Activated CD4-positive, alpha-beta T cell treated with anti-CD3 and anti-CD28 coated beads, Interleukin-2, amount 50 U/mL, for 48 hours (primary cell): ENCODE measurements at regions not wholly inside any gene's neighbourhood (a gene's known extent, or its start where the extent isn't known, plus 50 kb on each side); places are given as distances from the start of the nearest gene placed in this dataset.

ENCODE experiments used
- DNase-seq, 2 experiments: peaks; one replicate each; pipeline ENCODE4 v3.0.0-alpha.2; 2020

GRCh38 chr10:53749439-53749838 lies 976.9 kb upstream of the MBL2 start:
- DNase-seq, result no peak

- DNase-seq, result no peak
Observed at GRCh38 chr10:53748319-53748718, 975.7 kb upstream of the MBL2 start.

GRCh38 chr10:53744746-53745145 lies 972.2 kb upstream of the MBL2 start:
- DNase-seq, result no peak

- no peak for DNase-seq
Observed at GRCh38 chr10:53744176-53744575, 971.6 kb upstream of the MBL2 start.

GRCh38 chr10:53737132-53737531 lies 964.5 kb upstream of the MBL2 start:
- DNase-seq, result no peak

- DNase-seq, result no peak
Observed at GRCh38 chr10:53726921-53727320, 954.3 kb upstream of the MBL2 start.

- DNase-seq, result no peak
Observed at GRCh38 chr10:53724581-53724980, 952.0 kb upstream of the MBL2 start.

- no peak for DNase-seq
Observed at GRCh38 chr10:53719658-53720057, 947.1 kb upstream of the MBL2 start.

- DNase-seq, result no peak
Observed at GRCh38 chr10:53716156-53716555, 943.6 kb upstream of the MBL2 start.

GRCh38 chr10:53713431-53713830 lies 940.8 kb upstream of the MBL2 start:
- DNase-seq, result no peak

- DNase-seq, result no peak
Observed at GRCh38 chr10:53702489-53702888, 929.9 kb upstream of the MBL2 start.

- no peak for DNase-seq
Observed at GRCh38 chr10:53701213-53701612, 928.6 kb upstream of the MBL2 start.

- DNase-seq, result no peak
Observed at GRCh38 chr10:53700278-53700677, 927.7 kb upstream of the MBL2 start.

- DNase-seq, result no peak
Observed at GRCh38 chr10:53699684-53700083, 927.1 kb upstream of the MBL2 start.

GRCh38 chr10:53699231-53699630 lies 926.6 kb upstream of the MBL2 start:
- DNase-seq, result no peak

GRCh38 chr10:53697038-53697437 lies 924.5 kb upstream of the MBL2 start:
- no peak for DNase-seq

GRCh38 chr10:53690524-53691240 lies 918.1 kb upstream of the MBL2 start:
- DNase-seq, result no peak

- no peak for DNase-seq
Observed at GRCh38 chr10:53687800-53688199, 915.2 kb upstream of the MBL2 start.

- no peak for DNase-seq
Observed at GRCh38 chr10:53682885-53683284, 910.3 kb upstream of the MBL2 start.

GRCh38 chr10:53682458-53682857 lies 909.9 kb upstream of the MBL2 start:
- DNase-seq, result no peak

GRCh38 chr10:53679666-53680065 lies 907.1 kb upstream of the MBL2 start:
- DNase-seq, result no peak

GRCh38 chr10:53675177-53675576 lies 902.6 kb upstream of the MBL2 start:
- DNase-seq, result no peak

- no peak for DNase-seq
Observed at GRCh38 chr10:53667063-53667462, 894.5 kb upstream of the MBL2 start.

- no peak for DNase-seq
Observed at GRCh38 chr10:53664282-53665019, 891.9 kb upstream of the MBL2 start.

- DNase-seq, result no peak
Observed at GRCh38 chr10:53650794-53651193, 878.2 kb upstream of the MBL2 start.
